ENCODE measurements at regions not wholly inside any gene's neighbourhood (a gene's known extent, or its start where the extent isn't known, plus 50 kb on each side); places are given as distances from the start of the nearest gene placed in this dataset.

GRCh38 chr10:59470570-59470969 lies 108.2 kb upstream of the FAM13C start:
- DNase-seq = no peak
- TF ChIP-seq CTCF (IDR thresholded peaks at IDR 0.05; ENCODE audit: low read length) (no peak), EZH2 (optimal IDR thresholded peaks at IDR 0.05; ENCODE audit: low read depth, low read length) (no peak), EZH2phosphoT487 (IDR thresholded peaks at IDR 0.05; ENCODE audit: low read length) (no peak)

GRCh38 chr10:59465088-59465487 lies 102.7 kb upstream of the FAM13C start:
- Histone ChIP-seq H3K27ac (ENCODE audit: low read length) (no peak overlapping the region), H3K9me3 (replicated peaks; ENCODE audit: insufficient read depth, low read length) (no peaks in the 10 kb centered on the region), H3K27me3 (replicated peaks; ENCODE audit: insufficient read depth, low read length) (no peaks in the 10 kb centered on the region), H3F3A (ENCODE audit: insufficient read depth, low read length) (no peaks in the 10 kb centered on the region), H3K9me2 (replicated peaks; ENCODE audit: insufficient read depth, low read length) (no peaks in the 10 kb centered on the region), H3K9ac (ENCODE audit: low read length) (no peak overlapping the region), H4K20me1 (ENCODE audit: insufficient read depth, low read length) (no peaks in the 10 kb centered on the region), H3K4me3 (ENCODE audit: low read length) (no peak overlapping the region), H2AFZ (ENCODE audit: low read length) (no peak overlapping the region), H3K4me2 (ENCODE audit: low read depth, low read length) (no peak overlapping the region), H3K4me1 (ENCODE audit: low read length) (no peaks in the 10 kb centered on the region), H3K36me3 (replicated peaks; ENCODE audit: insufficient read depth, low read length) (no peaks in the 10 kb centered on the region), H3K79me2 (ENCODE audit: low read length) (no peaks in the 10 kb centered on the region)
- no peak for TF ChIP-seq EZH2 (optimal IDR thresholded peaks at IDR 0.05; ENCODE audit: low read depth, low read length)
- TF ChIP-seq CTCF (IDR thresholded peaks at IDR 0.05; ENCODE audit: low read length) = no peak
- no peak for TF ChIP-seq EZH2phosphoT487 (IDR thresholded peaks at IDR 0.05; ENCODE audit: low read length)
- no peak for DNase-seq

More at GRCh38 chr10:59470570-59470969, 108.2 kb upstream of the FAM13C start:
- Histone ChIP-seq H3K9me3 (replicated peaks; ENCODE audit: insufficient read depth, low read length) (no peaks in the 10 kb centered on the region), H3K27me3 (replicated peaks; ENCODE audit: insufficient read depth, low read length) (no peaks in the 10 kb centered on the region), H3K4me3 (ENCODE audit: low read length) (no peak overlapping the region), H3K9me2 (replicated peaks; ENCODE audit: insufficient read depth, low read length) (no peaks in the 10 kb centered on the region), H3K36me3 (replicated peaks; ENCODE audit: insufficient read depth, low read length) (no peaks in the 10 kb centered on the region), H3K9ac (ENCODE audit: low read length) (no peak overlapping the region), H4K20me1 (ENCODE audit: insufficient read depth, low read length) (no peaks in the 10 kb centered on the region), H2AFZ (ENCODE audit: low read length) (no peak overlapping the region), H3F3A (ENCODE audit: insufficient read depth, low read length) (no peaks in the 10 kb centered on the region), H3K4me2 (ENCODE audit: low read depth, low read length) (no peak overlapping the region), H3K27ac (ENCODE audit: low read length) (no peak overlapping the region), H3K4me1 (ENCODE audit: low read length) (no peaks in the 10 kb centered on the region), H3K79me2 (ENCODE audit: low read length) (no peaks in the 10 kb centered on the region)

- no peaks in the 10 kb centered on the region for H3K36me3 ChIP-seq (replicated peaks; ENCODE audit: insufficient read depth, low read length)
- no peak overlapping the region for H3K4me2 ChIP-seq (ENCODE audit: low read depth, low read length)
- no peak for DNase-seq
- H3K4me1 ChIP-seq (ENCODE audit: low read length) = no peaks in the 10 kb centered on the region
- no peaks in the 10 kb centered on the region for H4K20me1 ChIP-seq (ENCODE audit: insufficient read depth, low read length)
- no peak overlapping the region for H2AFZ ChIP-seq (ENCODE audit: low read length)
- H3K27ac ChIP-seq (ENCODE audit: low read length) = no peak overlapping the region
- H3K79me2 ChIP-seq (ENCODE audit: low read length) = no peaks in the 10 kb centered on the region
- H3K9ac ChIP-seq (ENCODE audit: low read length) = no peak overlapping the region
- H3K9me3 ChIP-seq (replicated peaks; ENCODE audit: insufficient read depth, low read length) = no peaks in the 10 kb centered on the region
- H3K9me2 ChIP-seq (replicated peaks; ENCODE audit: insufficient read depth, low read length) = no peaks in the 10 kb centered on the region
- no peak for TF ChIP-seq CTCF (IDR thresholded peaks at IDR 0.05; ENCODE audit: low read length)
- no peak for TF ChIP-seq EZH2 (optimal IDR thresholded peaks at IDR 0.05; ENCODE audit: low read depth, low read length)
- TF ChIP-seq EZH2phosphoT487 (IDR thresholded peaks at IDR 0.05; ENCODE audit: low read length) = no peak
- no peak overlapping the region for H3K4me3 ChIP-seq (ENCODE audit: low read length)
- no peaks in the 10 kb centered on the region for H3K27me3 ChIP-seq (replicated peaks; ENCODE audit: insufficient read depth, low read length)
- H3F3A ChIP-seq (ENCODE audit: insufficient read depth, low read length) = no peaks in the 10 kb centered on the region
Observed at GRCh38 chr10:59464483-59464882, 102.1 kb upstream of the FAM13C start.

Measured in MM.1S (cell line).